ENCODE measurements at regions not wholly inside any gene's neighbourhood (a gene's known extent, or its start where the extent isn't known, plus 50 kb on each side); places are given as distances from the start of the nearest gene placed in this dataset.

GRCh38 chr17:79342376-79342775 is 267.8 kb downstream of the ENGASE start:
- no peaks in the 10 kb centered on the region for H3K27me3 ChIP-seq
- no peak overlapping the region for H3K27ac ChIP-seq
- H3K4me3 ChIP-seq, result no peak overlapping the region
- no peaks in the 10 kb centered on the region for H3K4me1 ChIP-seq
- intact Hi-C loops (cut with DNase I; ENCODE audit: low total_unique reads), result no loop called here
- no peaks in the 10 kb centered on the region for H3K36me3 ChIP-seq
- no peak for TF ChIP-seq CTCF (IDR thresholded peaks at IDR 0.05)
- TF ChIP-seq POLR2A (IDR thresholded peaks at IDR 0.05), result no peak
- DNase-seq, result no peak
- no peaks in the 10 kb centered on the region for H3K9me3 ChIP-seq

GRCh38 chr17:79341816-79342215 is 267.2 kb downstream of the ENGASE start:
- Histone ChIP-seq H3K4me3 (no peak overlapping the region), H3K4me1 (no peaks in the 10 kb centered on the region), H3K27ac (no peak overlapping the region), H3K36me3 (no peaks in the 10 kb centered on the region), H3K9me3 (no peaks in the 10 kb centered on the region), H3K27me3 (no peaks in the 10 kb centered on the region)
- intact Hi-C loops (cut with DNase I; ENCODE audit: low total_unique reads), result no loop called here
- no peak for DNase-seq
- TF ChIP-seq POLR2A (IDR thresholded peaks at IDR 0.05) (no peak), CTCF (IDR thresholded peaks at IDR 0.05) (no peak)

GRCh38 chr17:79341222-79341780 is 266.7 kb downstream of the ENGASE start:
- Histone ChIP-seq H3K36me3 (no peaks in the 10 kb centered on the region), H3K4me3 (no peak overlapping the region), H3K27ac (no peak overlapping the region), H3K9me3 (no peaks in the 10 kb centered on the region), H3K27me3 (no peaks in the 10 kb centered on the region), H3K4me1 (no peaks in the 10 kb centered on the region)
- intact Hi-C loops (cut with DNase I; ENCODE audit: low total_unique reads), result no loop called here
- TF ChIP-seq POLR2A (IDR thresholded peaks at IDR 0.05), result no peak
- TF ChIP-seq CTCF (IDR thresholded peaks at IDR 0.05), result no peak
- DNase-seq, result no peak

GRCh38 chr17:79340333-79341221 is 266.0 kb downstream of the ENGASE start:
- H3K9me3 ChIP-seq, result no peaks in the 10 kb centered on the region
- no peak overlapping the region for H3K4me3 ChIP-seq
- no peaks in the 10 kb centered on the region for H3K27me3 ChIP-seq
- H3K4me1 ChIP-seq, result no peaks in the 10 kb centered on the region
- TF ChIP-seq CTCF (IDR thresholded peaks at IDR 0.05), result no peak
- TF ChIP-seq POLR2A (IDR thresholded peaks at IDR 0.05), result no peak
- no peak for DNase-seq
- no peaks in the 10 kb centered on the region for H3K36me3 ChIP-seq
- intact Hi-C loops (cut with DNase I; ENCODE audit: low total_unique reads), result no loop called here
- H3K27ac ChIP-seq, result no peak overlapping the region

GRCh38 chr17:79339321-79339720 is 264.7 kb downstream of the ENGASE start:
- no peak overlapping the region for H3K27ac ChIP-seq
- no peak overlapping the region for H3K4me3 ChIP-seq
- DNase-seq, result no peak
- intact Hi-C loops (cut with DNase I; ENCODE audit: low total_unique reads), result no loop called here
- H3K27me3 ChIP-seq, result no peaks in the 10 kb centered on the region
- no peaks in the 10 kb centered on the region for H3K9me3 ChIP-seq
- H3K36me3 ChIP-seq, result no peaks in the 10 kb centered on the region
- no peaks in the 10 kb centered on the region for H3K4me1 ChIP-seq
- TF ChIP-seq POLR2A (IDR thresholded peaks at IDR 0.05) (no peak), CTCF (IDR thresholded peaks at IDR 0.05) (no peak)

All from uterus (tissue), 3 donors.